GM10266 (cell line): ENCODE measurements at regions not wholly inside any gene's neighbourhood (a gene's known extent, or its start where the extent isn't known, plus 50 kb on each side); places are given as distances from the start of the nearest gene placed in this dataset.

Experiments used
- DNase-seq: peaks from one replicate; pipeline ENCODE4 v3.0.0; 2012; ENCODE audit errors: extremely low spot score
- TF ChIP-seq, protein P1 (sequence below): IDR thresholded peaks from 2 replicates; pipeline ENCODE4 v1.5.1; 2012; ENCODE audit warnings: mild to moderate bottlenecking, low read depth; ENCODE audit not compliant: control insufficient read depth, insufficient read depth; ENCODE audit errors: missing control alignments

DNA sequence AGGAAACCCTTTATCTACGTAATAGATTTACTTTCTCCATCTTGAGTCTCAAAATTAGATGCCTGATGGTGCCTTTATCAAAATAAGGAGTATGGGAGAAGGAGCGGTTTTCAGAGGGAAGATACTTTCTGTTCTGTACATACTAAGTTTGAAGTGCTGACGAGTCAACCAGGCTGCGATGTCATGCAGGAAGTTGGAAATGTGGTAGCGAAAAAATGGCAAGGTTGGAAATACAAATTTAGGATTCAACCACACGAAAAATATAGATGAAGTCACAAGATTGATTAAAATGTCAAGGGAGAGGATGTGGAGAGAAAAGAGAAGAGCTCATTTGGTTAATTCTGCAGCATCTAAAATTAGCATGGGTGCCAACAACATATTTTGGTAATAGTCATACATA is 129.5 kb downstream of the FOXD1 start:
- TF ChIP-seq, protein P1, sequence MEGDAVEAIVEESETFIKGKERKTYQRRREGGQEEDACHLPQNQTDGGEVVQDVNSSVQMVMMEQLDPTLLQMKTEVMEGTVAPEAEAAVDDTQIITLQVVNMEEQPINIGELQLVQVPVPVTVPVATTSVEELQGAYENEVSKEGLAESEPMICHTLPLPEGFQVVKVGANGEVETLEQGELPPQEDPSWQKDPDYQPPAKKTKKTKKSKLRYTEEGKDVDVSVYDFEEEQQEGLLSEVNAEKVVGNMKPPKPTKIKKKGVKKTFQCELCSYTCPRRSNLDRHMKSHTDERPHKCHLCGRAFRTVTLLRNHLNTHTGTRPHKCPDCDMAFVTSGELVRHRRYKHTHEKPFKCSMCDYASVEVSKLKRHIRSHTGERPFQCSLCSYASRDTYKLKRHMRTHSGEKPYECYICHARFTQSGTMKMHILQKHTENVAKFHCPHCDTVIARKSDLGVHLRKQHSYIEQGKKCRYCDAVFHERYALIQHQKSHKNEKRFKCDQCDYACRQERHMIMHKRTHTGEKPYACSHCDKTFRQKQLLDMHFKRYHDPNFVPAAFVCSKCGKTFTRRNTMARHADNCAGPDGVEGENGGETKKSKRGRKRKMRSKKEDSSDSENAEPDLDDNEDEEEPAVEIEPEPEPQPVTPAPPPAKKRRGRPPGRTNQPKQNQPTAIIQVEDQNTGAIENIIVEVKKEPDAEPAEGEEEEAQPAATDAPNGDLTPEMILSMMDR, result no peak
- no peak for DNase-seq

GRCh38 chr5:73318308-73318719 is 130.3 kb downstream of the FOXD1 start:
- no peak for DNase-seq
- TF ChIP-seq, protein P1, result no peak

GRCh38 chr5:73317523-73317922 is 131.1 kb downstream of the FOXD1 start:
- TF ChIP-seq, protein P1, result no peak
- DNase-seq, result no peak

- TF ChIP-seq, protein P1, result no peak
- DNase-seq, result no peak
Measured at GRCh38 chr5:73314395-73315257, 134.0 kb downstream of the FOXD1 start.

- DNase-seq, result no peak
- TF ChIP-seq, protein P1, result no peak
Measured at GRCh38 chr5:73312872-73313510, 135.6 kb downstream of the FOXD1 start.

GRCh38 chr5:73312146-73312871 is 136.3 kb downstream of the FOXD1 start:
- DNase-seq, result no peak
- TF ChIP-seq, protein P1, result peak; percentile 23
